Progenitor cell of endocrine pancreas (in vitro differentiated cells): ENCODE measurements at regions not wholly inside any gene's neighbourhood (a gene's known extent, or its start where the extent isn't known, plus 50 kb on each side); places are given as distances from the start of the nearest gene placed in this dataset.

Experiments used
- DNase-seq: peaks from one replicate; pipeline ENCODE4 v3.0.0; 2021; ENCODE audit warnings: low spot score; ENCODE audit not compliant: unreplicated experiment
- H3K27ac Mint-ChIP-seq: 2 replicates; pipeline ENCODE4 v1.8.0; 2021; ENCODE audit warnings: mild to moderate bottlenecking, moderate library complexity, mixed read lengths
- H3K27me3 Mint-ChIP-seq: 2 replicates; pipeline ENCODE4 v1.8.0; 2021; ENCODE audit warnings: mixed read lengths
- H3K36me3 Mint-ChIP-seq: 2 replicates; pipeline ENCODE4 v1.8.0; 2022; ENCODE audit warnings: mixed read lengths; ENCODE audit not compliant: insufficient read depth
- H3K4me1 Mint-ChIP-seq: 2 replicates; pipeline ENCODE4 v1.8.0; 2021; ENCODE audit warnings: low read depth, mixed read lengths
- H3K4me3 Mint-ChIP-seq: 2 replicates; pipeline ENCODE4 v1.8.0; 2021; ENCODE audit warnings: low read depth, mild to moderate bottlenecking, moderate library complexity, mixed read lengths
- H3K9me3 Mint-ChIP-seq: 2 replicates; pipeline ENCODE4 v1.8.0; 2021; ENCODE audit warnings: low read depth, mixed read lengths
- CTCF ChIP-seq: fragments of 200-600 bp; sonication (generic); IDR thresholded peaks from one replicate; pipeline ENCODE4 v1.5.0; 2021; ENCODE audit warnings: antibody characterized with exemption, mild to moderate bottlenecking; ENCODE audit not compliant: unreplicated experiment

- Mint-ChIP-seq H3K27ac (no peak overlapping the region), H3K4me3 (no peak overlapping the region), H3K4me1 (no peaks in the 10 kb centered on the region), H3K9me3 (peaks cover 6% of the 10 kb centered on the region), H3K27me3 (no peaks in the 10 kb centered on the region), H3K36me3 (no peaks in the 10 kb centered on the region)
- no peak for TF ChIP-seq CTCF
- DNase-seq = no peak
Measured at GRCh38 chr22:48683640-48684039, 1144.0 kb downstream of the BRD1 start.

- H3K4me3 Mint-ChIP-seq = no peak overlapping the region
- no peaks in the 10 kb centered on the region for H3K36me3 Mint-ChIP-seq
- H3K4me1 Mint-ChIP-seq = no peaks in the 10 kb centered on the region
- no peaks in the 10 kb centered on the region for H3K27me3 Mint-ChIP-seq
- no peak overlapping the region for H3K27ac Mint-ChIP-seq
- no peak for DNase-seq
- peaks cover 6% of the 10 kb centered on the region for H3K9me3 Mint-ChIP-seq
- no peak for TF ChIP-seq CTCF
Measured at GRCh38 chr22:48682504-48682903, 1145.2 kb downstream of the BRD1 start.

- Mint-ChIP-seq H3K4me1 (no peaks in the 10 kb centered on the region), H3K27me3 (no peaks in the 10 kb centered on the region)
- TF ChIP-seq CTCF = no peak
Measured at GRCh38 chr22:48680601-48681000, 1147.1 kb downstream of the BRD1 start.

GRCh38 chr22:48679656-48680555 is 1147.8 kb downstream of the BRD1 start:
- H3K9me3 Mint-ChIP-seq = no peaks in the 10 kb centered on the region
- H3K27me3 Mint-ChIP-seq = no peaks in the 10 kb centered on the region
- H3K4me3 Mint-ChIP-seq = no peak overlapping the region
- no peaks in the 10 kb centered on the region for H3K4me1 Mint-ChIP-seq
- H3K36me3 Mint-ChIP-seq = no peaks in the 10 kb centered on the region
- H3K27ac Mint-ChIP-seq = no peak overlapping the region
- TF ChIP-seq CTCF = no peak
- DNase-seq = no peak

More at GRCh38 chr22:48680601-48681000, 1147.1 kb downstream of the BRD1 start:
- Mint-ChIP-seq H3K9me3 (no peaks in the 10 kb centered on the region), H3K27ac (no peak overlapping the region), H3K4me3 (no peak overlapping the region), H3K36me3 (no peaks in the 10 kb centered on the region)
- DNase-seq = no peak

GRCh38 chr22:48678171-48679135 is 1149.2 kb downstream of the BRD1 start:
- peaks cover 2% of the 10 kb centered on the region for H3K36me3 Mint-ChIP-seq
- no peak overlapping the region for H3K27ac Mint-ChIP-seq
- TF ChIP-seq CTCF = no peak
- H3K27me3 Mint-ChIP-seq = no peaks in the 10 kb centered on the region
- H3K4me3 Mint-ChIP-seq = no peak overlapping the region
- DNase-seq = no peak
- H3K9me3 Mint-ChIP-seq = no peaks in the 10 kb centered on the region
- peaks cover 8% of the 10 kb centered on the region for H3K4me1 Mint-ChIP-seq
